ENCODE measurements at regions not wholly inside any gene's neighbourhood (a gene's known extent, or its start where the extent isn't known, plus 50 kb on each side); places are given as distances from the start of the nearest gene placed in this dataset.

GRCh38 chr10:3419719-3420495, 247.3 kb upstream of the PITRM1 start:
- Histone ChIP-seq H4K20me1 (ENCODE audit: control insufficient read depth, insufficient read depth, low read length, poor library complexity, severe bottlenecking) (no peaks in the 10 kb centered on the region), H3K4me2 (replicated peaks; ENCODE audit: low read depth, low read length, poor library complexity, severe bottlenecking) (no peak overlapping the region), H3K79me2 (ENCODE audit: control insufficient read depth, insufficient read depth, low read length) (no peaks in the 10 kb centered on the region), H3K4me1 (ENCODE audit: control insufficient read depth in 2 of 2, insufficient read depth in 2 of 2, low read length in 2 of 2) (peaks cover 8 to 10% of the 10 kb centered on the region in 2 donors), H3K36me3 (replicated peaks in 1 of 2; ENCODE audit: control extremely low read depth in 1 of 2, control insufficient read depth in 1 of 2, extremely low read depth in 1 of 2, insufficient read depth in 2 of 2, low read length in 1 of 2) (no peaks in the 10 kb centered on the region), H3K9me3 (ENCODE audit: control extremely low read depth in 1 of 3, control insufficient read depth in 2 of 3, insufficient read depth in 1 of 3, low read length in 2 of 3) (peaks cover 0 to 11% (median 0%) of the 10 kb centered on the region in 3 donors), H3K27me3 (replicated peaks in 1 of 4; ENCODE audit: control extremely low read depth in 1 of 4, control insufficient read depth in 3 of 4, insufficient read depth in 4 of 4, low read length in 3 of 4) (peaks cover 0 to 15% (median 0%) of the 10 kb centered on the region in 4 experiments), H3K27ac (ENCODE audit: low read length in 2 of 2) (no peak overlapping the region), H3K9ac (ENCODE audit: low read length) (no peak overlapping the region), H2AFZ (ENCODE audit: insufficient read depth, low read depth, low read length, poor library complexity, severe bottlenecking) (no peak overlapping the region), H3K4me3 (ENCODE audit: control extremely low read depth in 1 of 5, extremely low read depth in 1 of 5, insufficient read depth in 1 of 5, low read depth in 2 of 5, low read length in 4 of 5) (no peak overlapping the region)
- ChIA-PET POLR2A (no interaction called here), CTCF (no interaction called here)
- TF ChIP-seq CTCF (IDR thresholded peaks at IDR 0.05) (no peak), EZH2 (IDR thresholded peaks at IDR 0.05; ENCODE audit: borderline replicate concordance, insufficient read depth, low read depth, low read length, poor library complexity, severe bottlenecking) (no peak)
- H3K27me3 Mint-ChIP-seq = peaks cover 18% of the 10 kb centered on the region
- no peak for ATAC-seq (ENCODE audit: low read depth)
- no peaks in the 10 kb centered on the region for H3K9me3 Mint-ChIP-seq (ENCODE audit: insufficient read depth)
- H3K4me3 Mint-ChIP-seq = no peak overlapping the region
- no peak for DNase-seq
- intact Hi-C loops (cut with micrococcal nuclease) = no loop called here
- no peak overlapping the region for H3K27ac Mint-ChIP-seq
- 21% methylated on average over 10 of the region's 12 CpGs for WGBS (ENCODE audit: insufficient coverage)
- H3K4me1 Mint-ChIP-seq = peaks cover 9% of the 10 kb centered on the region

- Histone ChIP-seq H3K36me3 (replicated peaks in 1 of 2; ENCODE audit: control extremely low read depth in 1 of 2, control insufficient read depth in 1 of 2, extremely low read depth in 1 of 2, insufficient read depth in 2 of 2, low read length in 1 of 2) (no peaks in the 10 kb centered on the region), H3K4me1 (ENCODE audit: control insufficient read depth in 2 of 2, insufficient read depth in 2 of 2, low read length in 2 of 2) (peaks cover 0 to 4% of the 10 kb centered on the region in 2 donors), H3K79me2 (ENCODE audit: control insufficient read depth, insufficient read depth, low read length) (no peaks in the 10 kb centered on the region), H3K4me2 (replicated peaks; ENCODE audit: low read depth, low read length, poor library complexity, severe bottlenecking) (no peak overlapping the region), H3K4me3 (ENCODE audit: control extremely low read depth in 1 of 5, extremely low read depth in 1 of 5, insufficient read depth in 1 of 5, low read depth in 2 of 5, low read length in 4 of 5) (no peak overlapping the region), H3K9ac (ENCODE audit: low read length) (no peak overlapping the region), H3K27me3 (replicated peaks in 1 of 4; ENCODE audit: control extremely low read depth in 1 of 4, control insufficient read depth in 3 of 4, insufficient read depth in 4 of 4, low read length in 3 of 4) (peaks cover 0 to 7% (median 0%) of the 10 kb centered on the region in 4 experiments), H2AFZ (ENCODE audit: insufficient read depth, low read depth, low read length, poor library complexity, severe bottlenecking) (no peak overlapping the region), H3K27ac (ENCODE audit: low read length in 2 of 2) (no peak overlapping the region), H4K20me1 (ENCODE audit: control insufficient read depth, insufficient read depth, low read length, poor library complexity, severe bottlenecking) (no peaks in the 10 kb centered on the region), H3K9me3 (ENCODE audit: control extremely low read depth in 1 of 3, control insufficient read depth in 2 of 3, insufficient read depth in 1 of 3, low read length in 2 of 3) (peaks cover 0 to 5% (median 0%) of the 10 kb centered on the region in 3 donors)
- Mint-ChIP-seq H3K4me3 (no peak overlapping the region), H3K4me1 (no peaks in the 10 kb centered on the region), H3K27me3 (peaks cover 10% of the 10 kb centered on the region), H3K27ac (no peak overlapping the region), H3K9me3 (ENCODE audit: insufficient read depth) (no peaks in the 10 kb centered on the region)
- WGBS (ENCODE audit: insufficient coverage) = 90% methylated on average over 6 of the region's 12 CpGs
- ATAC-seq (ENCODE audit: low read depth) = no peak
- ChIA-PET CTCF (no interaction called here), POLR2A (no interaction called here)
- TF ChIP-seq EZH2 (IDR thresholded peaks at IDR 0.05; ENCODE audit: borderline replicate concordance, insufficient read depth, low read depth, low read length, poor library complexity, severe bottlenecking) (no peak), CTCF (IDR thresholded peaks at IDR 0.05) (no peak)
- no peak for DNase-seq
- intact Hi-C loops (cut with micrococcal nuclease) = no loop called here
Measured at GRCh38 chr10:3418926-3419325, 246.3 kb upstream of the PITRM1 start.

Measured in B cell (primary cell).